ENCODE measurements at regions not wholly inside any gene's neighbourhood (a gene's known extent, or its start where the extent isn't known, plus 50 kb on each side); places are given as distances from the start of the nearest gene placed in this dataset.

DNA sequence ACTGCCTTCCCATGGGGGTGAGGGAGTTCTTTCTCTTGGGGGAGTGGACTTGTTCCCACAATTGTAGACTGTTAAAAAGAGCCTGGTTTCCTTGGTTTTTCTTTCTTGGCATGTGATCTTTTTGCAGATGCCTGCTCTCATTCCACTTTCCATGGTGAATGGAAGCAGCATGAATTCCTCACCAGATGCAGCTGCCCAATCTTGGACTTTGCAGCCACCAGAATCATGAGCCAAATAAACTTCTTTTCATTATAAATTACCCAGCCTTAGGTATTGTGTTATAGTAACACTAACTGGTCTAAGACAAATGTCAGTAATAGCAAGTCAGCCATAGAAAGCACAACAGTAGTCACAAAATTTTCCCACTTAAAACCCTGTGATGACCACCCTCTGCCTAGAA is 260.5 kb upstream of the THBS1 start:
- BruUV-seq (replicated peaks) = no TSS peak
- ATAC-seq (no peak), DNase-seq (ENCODE audit: low spot score) (no peak), FAIRE-seq (no peak)
- CTCF ChIA-PET (ENCODE audit: low intra/inter-chr PET ratio, low total read pairs) = no interaction called here
- intact Hi-C loops (cut with micrococcal nuclease; ENCODE audit: unreplicated experiment) = no loop called here
- TF ChIP-seq SMAD9 (CRISPR knock-in tag; IDR thresholded peaks at IDR 0.05) (no peak), ZNF564 (CRISPR knock-in tag; IDR thresholded peaks at IDR 0.05) (peak; percentile 98)
- no peak overlapping the region for H3K9ac ChIP-seq (ENCODE audit: insufficient read depth, low read depth, low read length)
- no peak overlapping the region for H3K27ac ChIP-seq (ENCODE audit: extremely low read length, insufficient read depth, low read length)
- H3K27me3 ChIP-seq (ENCODE audit: control insufficient read depth in 1 of 2, insufficient read depth in 2 of 2, low read length in 2 of 2) = no peaks in the 10 kb centered on the region
- H3K4me2 ChIP-seq (ENCODE audit: low read depth, low read length) = no peak overlapping the region
- no peaks in the 10 kb centered on the region for H4K20me1 ChIP-seq (ENCODE audit: insufficient read depth, low read length)
- POLR2A ChIA-PET = no interaction called here
- in situ Hi-C loops (cut with HindIII; ENCODE audit: extremely low pct_ligation_motif_present, low pct_unique_long_range_greater_than_20kb) = no loop called here
- H3K4me1 ChIP-seq (ENCODE audit: insufficient read depth, low read length) = no peaks in the 10 kb centered on the region
- no peak overlapping the region for H2AFZ ChIP-seq (ENCODE audit: low read length)
- H3K79me2 ChIP-seq (ENCODE audit: insufficient read depth, low read length) = no peaks in the 10 kb centered on the region
- H3K4me3 ChIP-seq (replicated peaks in 1 of 3; ENCODE audit: insufficient read depth in 1 of 3, low read depth in 2 of 3, low read length in 3 of 3) = no peak overlapping the region
- H3K36me3 ChIP-seq (replicated peaks in 1 of 2; ENCODE audit: control insufficient read depth in 1 of 2, insufficient read depth in 2 of 2, low read length in 2 of 2) = no peaks in the 10 kb centered on the region
- peaks cover 16% of the 10 kb centered on the region for H3K9me3 ChIP-seq (ENCODE audit: low read length)

DNA sequence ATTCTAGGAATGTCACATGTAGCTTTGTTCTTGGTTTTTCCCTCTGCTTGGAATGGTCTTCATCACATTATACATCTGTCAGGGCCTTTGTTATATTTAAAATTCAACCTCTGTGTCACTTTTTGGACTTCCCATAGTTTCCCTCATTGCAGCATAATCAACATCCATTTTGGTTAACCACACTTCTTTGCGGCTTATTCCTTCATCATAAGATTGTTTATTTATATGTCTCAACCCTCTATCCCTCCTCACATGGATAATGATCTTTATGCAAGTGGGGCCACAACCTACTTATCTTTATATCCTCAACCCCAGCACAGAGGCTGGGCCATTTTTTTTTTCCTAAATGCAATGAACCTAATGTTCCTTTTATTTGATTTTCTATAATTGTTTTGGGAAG is 260.0 kb upstream of the THBS1 start:
- TF ChIP-seq SNAI1 (CRISPR knock-in tag; IDR thresholded peaks at IDR 0.05; ENCODE audit: borderline replicate concordance) = no peak
- Histone ChIP-seq H3K27ac (ENCODE audit: extremely low read length, insufficient read depth, low read length) (no peak overlapping the region), H3K9ac (ENCODE audit: insufficient read depth, low read depth, low read length) (no peak overlapping the region), H3K9me3 (ENCODE audit: low read length) (peaks cover 16% of the 10 kb centered on the region), H2AFZ (ENCODE audit: low read length) (no peak overlapping the region), H3K79me2 (ENCODE audit: insufficient read depth, low read length) (no peaks in the 10 kb centered on the region), H3K4me1 (ENCODE audit: insufficient read depth, low read length) (peaks cover 1% of the 10 kb centered on the region), H3K4me3 (replicated peaks in 1 of 3; ENCODE audit: insufficient read depth in 1 of 3, low read depth in 2 of 3, low read length in 3 of 3) (no peak overlapping the region), H3K4me2 (ENCODE audit: low read depth, low read length) (no peak overlapping the region), H4K20me1 (ENCODE audit: insufficient read depth, low read length) (no peaks in the 10 kb centered on the region), H3K27me3 (ENCODE audit: control insufficient read depth in 1 of 2, insufficient read depth in 2 of 2, low read length in 2 of 2) (no peaks in the 10 kb centered on the region), H3K36me3 (replicated peaks in 1 of 2; ENCODE audit: control insufficient read depth in 1 of 2, insufficient read depth in 2 of 2, low read length in 2 of 2) (no peaks in the 10 kb centered on the region)
- in situ Hi-C loops (cut with HindIII; ENCODE audit: extremely low pct_ligation_motif_present, low pct_unique_long_range_greater_than_20kb) (no loop called here), intact Hi-C loops (cut with micrococcal nuclease; ENCODE audit: unreplicated experiment) (no loop called here)
- POLR2A ChIA-PET = no interaction called here
- DNase-seq (ENCODE audit: low spot score) (no peak), FAIRE-seq (no peak), ATAC-seq (no peak)
- 97% methylated on average over 1 of the region's 1 CpG for WGBS (ENCODE audit: low lambda C conversion rate)
- CTCF ChIA-PET (ENCODE audit: low intra/inter-chr PET ratio, low total read pairs) = no interaction called here
- BruUV-seq (replicated peaks) = no TSS peak

DNA sequence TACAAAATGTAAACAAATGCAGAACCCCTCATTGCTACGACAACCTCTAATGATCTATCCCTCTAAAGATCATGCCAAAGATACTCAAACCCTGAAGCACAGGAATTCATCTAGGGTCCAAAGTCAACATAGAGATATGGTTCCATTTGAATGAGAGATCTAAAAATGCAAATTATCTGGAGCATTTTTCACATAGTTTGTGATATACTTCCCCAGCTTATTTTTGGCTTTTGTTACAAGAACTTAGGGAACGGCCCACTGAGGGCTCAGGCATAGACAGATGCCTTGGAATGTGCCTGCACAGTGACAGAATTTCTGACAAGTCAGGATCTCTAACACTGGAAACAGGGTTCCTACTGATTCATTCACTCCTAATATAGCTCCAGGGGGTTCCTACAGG is 258.9 kb upstream of the THBS1 start:
- FAIRE-seq (no peak), DNase-seq (ENCODE audit: low spot score) (no peak), ATAC-seq (no peak)
- Histone ChIP-seq H3K36me3 (replicated peaks in 1 of 2; ENCODE audit: control insufficient read depth in 1 of 2, insufficient read depth in 2 of 2, low read length in 2 of 2) (no peaks in the 10 kb centered on the region), H3K27ac (ENCODE audit: extremely low read length, insufficient read depth, low read length) (no peak overlapping the region), H3K9me3 (ENCODE audit: low read length) (peaks cover 16% of the 10 kb centered on the region), H3K27me3 (ENCODE audit: control insufficient read depth in 1 of 2, insufficient read depth in 2 of 2, low read length in 2 of 2) (no peaks in the 10 kb centered on the region), H3K4me3 (replicated peaks in 1 of 3; ENCODE audit: insufficient read depth in 1 of 3, low read depth in 2 of 3, low read length in 3 of 3) (no peak overlapping the region), H3K79me2 (ENCODE audit: insufficient read depth, low read length) (no peaks in the 10 kb centered on the region), H2AFZ (ENCODE audit: low read length) (no peak overlapping the region), H3K4me2 (ENCODE audit: low read depth, low read length) (no peak overlapping the region), H4K20me1 (ENCODE audit: insufficient read depth, low read length) (no peaks in the 10 kb centered on the region), H3K9ac (ENCODE audit: insufficient read depth, low read depth, low read length) (no peak overlapping the region), H3K4me1 (ENCODE audit: insufficient read depth, low read length) (peaks cover 12% of the 10 kb centered on the region)
- BruUV-seq (replicated peaks) = no TSS peak
- intact Hi-C loops (cut with micrococcal nuclease; ENCODE audit: unreplicated experiment) = no loop called here
- CTCF ChIA-PET (ENCODE audit: low intra/inter-chr PET ratio, low total read pairs) = no interaction called here
- POLR2A ChIA-PET = no interaction called here
- 46% methylated on average over 2 of the region's 2 CpGs for WGBS (ENCODE audit: low lambda C conversion rate)
- in situ Hi-C loops (cut with HindIII; ENCODE audit: extremely low pct_ligation_motif_present, low pct_unique_long_range_greater_than_20kb) = no loop called here
- TF ChIP-seq ZNF124 (CRISPR knock-in tag; IDR thresholded peaks at IDR 0.05) = no peak
- no peak for TF ChIP-seq POLR2G (IDR thresholded peaks at IDR 0.05; ENCODE audit: low read depth, low read length)
- TF ChIP-seq RBFOX2 (IDR thresholded peaks at IDR 0.05; ENCODE audit: low read depth, low read length) = no peak
- TF ChIP-seq SOX13 (IDR thresholded peaks at IDR 0.05) = no peak
- no peak for TF ChIP-seq SOX13 (CRISPR knock-in tag; conservative IDR thresholded peaks at IDR 0.05 in 1 of 2, IDR thresholded peaks at IDR 0.05 in 1 of 2)
- TF ChIP-seq, protein P1, sequence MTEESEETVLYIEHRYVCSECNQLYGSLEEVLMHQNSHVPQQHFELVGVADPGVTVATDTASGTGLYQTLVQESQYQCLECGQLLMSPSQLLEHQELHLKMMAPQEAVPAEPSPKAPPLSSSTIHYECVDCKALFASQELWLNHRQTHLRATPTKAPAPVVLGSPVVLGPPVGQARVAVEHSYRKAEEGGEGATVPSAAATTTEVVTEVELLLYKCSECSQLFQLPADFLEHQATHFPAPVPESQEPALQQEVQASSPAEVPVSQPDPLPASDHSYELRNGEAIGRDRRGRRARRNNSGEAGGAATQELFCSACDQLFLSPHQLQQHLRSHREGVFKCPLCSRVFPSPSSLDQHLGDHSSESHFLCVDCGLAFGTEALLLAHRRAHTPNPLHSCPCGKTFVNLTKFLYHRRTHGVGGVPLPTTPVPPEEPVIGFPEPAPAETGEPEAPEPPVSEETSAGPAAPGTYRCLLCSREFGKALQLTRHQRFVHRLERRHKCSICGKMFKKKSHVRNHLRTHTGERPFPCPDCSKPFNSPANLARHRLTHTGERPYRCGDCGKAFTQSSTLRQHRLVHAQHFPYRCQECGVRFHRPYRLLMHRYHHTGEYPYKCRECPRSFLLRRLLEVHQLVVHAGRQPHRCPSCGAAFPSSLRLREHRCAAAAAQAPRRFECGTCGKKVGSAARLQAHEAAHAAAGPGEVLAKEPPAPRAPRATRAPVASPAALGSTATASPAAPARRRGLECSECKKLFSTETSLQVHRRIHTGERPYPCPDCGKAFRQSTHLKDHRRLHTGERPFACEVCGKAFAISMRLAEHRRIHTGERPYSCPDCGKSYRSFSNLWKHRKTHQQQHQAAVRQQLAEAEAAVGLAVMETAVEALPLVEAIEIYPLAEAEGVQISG (CRISPR knock-in tag; IDR thresholded peaks at IDR 0.05) = no peak
- no peak for TF ChIP-seq ZNF10 (CRISPR knock-in tag; IDR thresholded peaks at IDR 0.05; ENCODE audit: borderline replicate concordance, low read depth)
